SK-N-SH (cell line): ENCODE measurements at regions not wholly inside any gene's neighbourhood (a gene's known extent, or its start where the extent isn't known, plus 50 kb on each side); places are given as distances from the start of the nearest gene placed in this dataset.

Experiments
- ELF1 ChIP-seq: IDR thresholded peaks from 2 replicates; pipeline ENCODE4 v1.4.0; 2012
- EZH2phosphoT487 ChIP-seq: fragments of 200-600 bp; sonication (generic); IDR thresholded peaks from 2 replicates; pipeline ENCODE4 v1.6.1; 2017; ENCODE audit warnings: low read depth, mixed run types, mild to moderate bottlenecking, antibody characterized with exemption, moderate library complexity, borderline replicate concordance
- FOXJ3 ChIP-seq: sonication (generic); formaldehyde crosslinking; IDR thresholded peaks from 2 replicates; pipeline ENCODE4 v1.5.1; 2020; ENCODE audit warnings: mild to moderate bottlenecking, missing genetic modification reagents
- GABPA ChIP-seq: IDR thresholded peaks from 2 replicates; pipeline ENCODE4 v1.4.0; 2012; ENCODE audit warnings: low read depth, mild to moderate bottlenecking
- GATA2 ChIP-seq: sonication (generic); formaldehyde crosslinking; IDR thresholded peaks from 2 replicates; pipeline ENCODE4 v1.5.0; 2020; ENCODE audit warnings: mild to moderate bottlenecking, missing genetic modification reagents
- IRF3 ChIP-seq: fragments of 150-350 bp; IDR thresholded peaks from 2 replicates; pipeline ENCODE4 v1.6.1; 2016; ENCODE audit warnings: mild to moderate bottlenecking, low read depth, low read length
- JUND ChIP-seq: IDR thresholded peaks from 2 replicates; pipeline ENCODE4 v1.4.0; 2012
- MEF2A ChIP-seq: IDR thresholded peaks from 2 replicates; pipeline ENCODE4 v1.4.0; 2012; ENCODE audit warnings: low read depth, borderline replicate concordance
- PBX3 ChIP-seq: IDR thresholded peaks from 2 replicates; pipeline ENCODE4; 2012
- POLR2AphosphoS5 ChIP-seq: IDR thresholded peaks from 2 replicates; pipeline ENCODE4 v1.6.1; 2012; ENCODE audit warnings: low read depth, low read length
- RAD21 ChIP-seq: IDR thresholded peaks from 2 replicates; pipeline ENCODE4 v1.6.1; 2012; ENCODE audit warnings: mild to moderate bottlenecking, low read length
- RCOR1 ChIP-seq: fragments of 150-350 bp; IDR thresholded peaks from 2 replicates; pipeline ENCODE4 v1.6.1; 2017; ENCODE audit warnings: antibody characterized with exemption, low read length
- TAF1 ChIP-seq: IDR thresholded peaks from 2 replicates; pipeline ENCODE4 v1.6.1; 2012; ENCODE audit warnings: low read depth, mild to moderate bottlenecking, low read length, moderate library complexity, borderline replicate concordance
- TCF12 ChIP-seq: IDR thresholded peaks from 2 replicates; pipeline ENCODE4 v1.4.0; 2012
- TEAD4 ChIP-seq: IDR thresholded peaks from 2 replicates; pipeline ENCODE4 v1.4.0; 2012; ENCODE audit warnings: mild to moderate bottlenecking, borderline replicate concordance; ENCODE audit not compliant: insufficient read depth
- USF1 ChIP-seq: IDR thresholded peaks from 2 replicates; pipeline ENCODE4 v1.4.0; 2012; ENCODE audit warnings: low read depth, borderline replicate concordance
- USF2 ChIP-seq: fragments of 150-350 bp; IDR thresholded peaks from 2 replicates; pipeline ENCODE4 v1.6.1; 2017; ENCODE audit warnings: antibody characterized with exemption, low read length, low read depth, borderline replicate concordance
- ZBTB33 ChIP-seq: IDR thresholded peaks from 2 replicates; pipeline ENCODE4 v1.4.0; 2012; ENCODE audit warnings: low read depth, borderline replicate concordance

GRCh38 chr7:85474234-85474633 is 287.4 kb upstream of the SEMA3D start (continued):
- TF ChIP-seq ZBTB33 (0 out of 2 replicates have a peak, but pooled peaks have one; percentile 21), TEAD4 (peak; percentile 88), TAF1 (0 out of 2 replicates have a peak, but pooled peaks have one; percentile 30), IRF3 (no peak), TCF12 (peak; percentile 93), RAD21 (no peak), USF1 (no peak), POLR2AphosphoS5 (peak; percentile 68; the same call in 1 of the 2 replicates), PBX3 (peak; percentile 95), FOXJ3 (CRISPR knock-in tag) (no peak), JUND (peak; percentile 93), USF2 (no peak), ELF1 (no peak; the same call in 1 of the 2 replicates), GABPA (no peak; the same call in 1 of the 2 replicates), GATA2 (no peak), RCOR1 (no peak), EZH2phosphoT487 (no peak), MEF2A (peak; percentile 93)
- TF ChIP-seq, all 33 proteins: peak for 13
